Endothelial cell of umbilical vein (primary cell): ENCODE measurements at regions not wholly inside any gene's neighbourhood (a gene's known extent, or its start where the extent isn't known, plus 50 kb on each side); places are given as distances from the start of the nearest gene placed in this dataset.

Source experiments
- BruUV-seq: library from RNA; stranded (reverse); fragments of 400-500 nt; replicated peaks from 2 replicates; lab custom pipeline; 2021; lab: Mats Ljungman, UMichigan
- CTCF ChIA-PET: fragments of 300-600, 350-600 bp; sonication (Branson Sonifier 250); formaldehyde crosslinking; loops from one replicate; lab custom pipeline; 2021; ENCODE audit warnings: antibody characterized with exemption, inconsistent platforms; lab: Charles Lee
- POLR2A ChIA-PET: fragments of 300-600, 350-600 bp; sonication (Branson Sonifier 250); formaldehyde crosslinking; loops from one replicate; lab custom pipeline; 2021; ENCODE audit warnings: antibody characterized with exemption, inconsistent platforms; lab: Charles Lee
- DNase-seq: peaks from one replicate; pipeline ENCODE4 v3.0.0-alpha.2; 2011; ENCODE audit warnings: low read depth, low spot score
- FAIRE-seq: peaks from 2 replicates; lab custom pipeline; 2011; peaks lifted over from hg19 to GRCh38; lab: Jason Lieb, UNC
- H2AFZ ChIP-seq: 2 replicates; pipeline ENCODE4 v1.6.0; 2012; ENCODE audit warnings: low read depth, low read length, control low read depth, inconsistent platforms
- H3K27ac ChIP-seq: 2 replicates; pipeline ENCODE4 v1.5.1; 2011; ENCODE audit warnings: low read depth, mild to moderate bottlenecking, control low read depth, low read length, moderate library complexity; ENCODE audit not compliant: insufficient read depth
- H3K27me3 ChIP-seq, 2 experiments: 2 replicates each; pipeline versions ENCODE4 v1.6.0 to v1.6.1; 2011; ENCODE audit warnings: low read length in 2 of 2, mixed read lengths in 1 of 2; ENCODE audit not compliant: control insufficient read depth in 2 of 2, insufficient read depth in 2 of 2
- H3K36me3 ChIP-seq, 2 experiments: 2 replicates in 1 of 2; 3 replicates in 1 of 2; pipeline ENCODE4 v1.5.1; 2011; ENCODE audit warnings: low read length in 2 of 2, mild to moderate bottlenecking in 1 of 2, moderate library complexity in 1 of 2; ENCODE audit not compliant: control insufficient read depth in 2 of 2, insufficient read depth in 2 of 2; ENCODE audit errors: extremely low read depth in 1 of 2
- H3K4me1 ChIP-seq: 3 replicates; pipeline ENCODE4 v1.5.1; 2011; ENCODE audit warnings: mild to moderate bottlenecking, low read length; ENCODE audit not compliant: control insufficient read depth, insufficient read depth; ENCODE audit errors: extremely low read depth
- H3K4me2 ChIP-seq: 2 replicates; pipeline ENCODE4 v1.6.1; 2011; ENCODE audit warnings: low read length, control low read depth, mixed read lengths; ENCODE audit not compliant: insufficient read depth
- H3K4me3 ChIP-seq, 3 experiments: fragments of 200-600 bp in 1 of 3; sonication (generic), shearing (Covaris generic) in 1 of 3; replicated peaks in 1 of 3; 2 replicates each; pipeline ENCODE4 v1.5.1; 2011 to 2016; ENCODE audit warnings: control low read depth in 3 of 3, low read length in 3 of 3, mild to moderate bottlenecking in 2 of 3, inconsistent platforms in 1 of 3, low read depth in 1 of 3, moderate library complexity in 1 of 3; ENCODE audit not compliant: insufficient read depth in 1 of 3
- H3K79me2 ChIP-seq: 2 replicates; pipeline ENCODE4 v1.6.0; 2012; ENCODE audit warnings: low read length, inconsistent platforms; ENCODE audit not compliant: control insufficient read depth, insufficient read depth
- H3K9ac ChIP-seq: replicated peaks from 2 replicates; pipeline ENCODE3; 2011; ENCODE audit warnings: low read length, control low read depth; ENCODE audit not compliant: insufficient read depth; ENCODE audit errors: extremely low read depth
- H3K9me1 ChIP-seq: replicated peaks from 3 replicates; pipeline ENCODE4 v1.6.0; 2011; ENCODE audit warnings: mild to moderate bottlenecking, low read length; ENCODE audit not compliant: control insufficient read depth, insufficient read depth; ENCODE audit errors: extremely low read depth
- H3K9me3 ChIP-seq: replicated peaks from 2 replicates; pipeline ENCODE4 v1.5.1; 2012; ENCODE audit warnings: low read length, inconsistent platforms; ENCODE audit not compliant: control insufficient read depth, insufficient read depth
- H4K20me1 ChIP-seq: replicated peaks from 2 replicates; pipeline ENCODE3; 2011; ENCODE audit warnings: mild to moderate bottlenecking, low read length; ENCODE audit not compliant: control insufficient read depth, insufficient read depth; ENCODE audit errors: extremely low read depth
- CTCF ChIP-seq, 2 donors: IDR thresholded peaks; 1 replicate in 1 of 2; 2 replicates in 1 of 2; pipeline ENCODE4 v1.5.1; 2011; ENCODE audit warnings: low read length in 2 of 2, mild to moderate bottlenecking in 2 of 2, moderate library complexity in 2 of 2, control low read depth in 1 of 2, inconsistent platforms in 1 of 2, low read depth in 1 of 2; ENCODE audit not compliant: insufficient read depth in 1 of 2; ENCODE audit errors: extremely low read depth in 1 of 2
- EZH2 ChIP-seq: IDR thresholded peaks from 2 replicates; pipeline ENCODE4 v1.6.1; 2012; ENCODE audit warnings: borderline replicate concordance, low read depth, mild to moderate bottlenecking, moderate library complexity, low read length, inconsistent platforms; ENCODE audit not compliant: severe bottlenecking
- FOS ChIP-seq: IDR thresholded peaks from 2 replicates; pipeline ENCODE4 v1.6.1; 2011; ENCODE audit warnings: mild to moderate bottlenecking, low read length, moderate library complexity, borderline replicate concordance; ENCODE audit not compliant: insufficient read depth
- GATA2 ChIP-seq: IDR thresholded peaks from 2 replicates; pipeline ENCODE4 v1.7.0; 2011; ENCODE audit warnings: low read depth, mild to moderate bottlenecking, moderate library complexity, mixed read lengths, low read length; ENCODE audit not compliant: insufficient read length, insufficient read depth
- JUN ChIP-seq: IDR thresholded peaks from 2 replicates; pipeline ENCODE4 v1.6.1; 2011; ENCODE audit warnings: borderline replicate concordance, low read depth; ENCODE audit not compliant: insufficient read length, insufficient read depth
- MAX ChIP-seq: IDR thresholded peaks from 2 replicates; pipeline ENCODE4 v1.6.1; 2011; ENCODE audit not compliant: insufficient read depth, insufficient read length
- MYC ChIP-seq: IDR thresholded peaks from one replicate; pipeline ENCODE4 v1.6.1; 2011; ENCODE audit warnings: mild to moderate bottlenecking, low read depth, low read length
- POLR2A ChIP-seq: IDR thresholded peaks from 2 replicates; pipeline ENCODE4 v1.6.1; 2012; ENCODE audit warnings: low read depth, mild to moderate bottlenecking, control low read depth, low read length
- POLR2AphosphoS5 ChIP-seq: IDR thresholded peaks from 2 replicates; pipeline ENCODE4 v1.6.1; 2012; ENCODE audit warnings: low read depth, mild to moderate bottlenecking, control low read depth, low read length, moderate library complexity; ENCODE audit not compliant: insufficient read depth
- dilution Hi-C: fragments of 300-500 bp; cut with MboI; formaldehyde crosslinking; loops from one replicate; pipeline ENCODE4 v1.15.0; 2019; ENCODE audit warnings: low sequenced_read_pairs; ENCODE audit not compliant: extremely low pct_ligation_motif_present
- intact Hi-C: fragments of 100-400 bp; cut with micrococcal nuclease; formaldehyde crosslinking; loops from one replicate; pipeline ENCODE4 v1.10.0; 2022

- Histone ChIP-seq H4K20me1 (no peaks in the 10 kb centered on the region), H3K4me3 (no peak overlapping the region), H3K79me2 (no peaks in the 10 kb centered on the region), H3K9me1 (no peaks in the 10 kb centered on the region), H3K36me3 (no peaks in the 10 kb centered on the region), H2AFZ (no peak overlapping the region), H3K9ac (no peak overlapping the region), H3K27me3 (no peaks in the 10 kb centered on the region), H3K4me2 (no peak overlapping the region), H3K9me3 (peaks cover 9% of the 10 kb centered on the region), H3K27ac (no peak overlapping the region), H3K4me1 (no peaks in the 10 kb centered on the region)
- BruUV-seq, result no TSS peak
- ChIA-PET POLR2A (no interaction called here), CTCF (no interaction called here)
- intact Hi-C loops (no loop called here), dilution Hi-C loops (no loop called here)
- FAIRE-seq (no peak), DNase-seq (no peak)
- TF ChIP-seq POLR2A, result no peak
- TF ChIP-seq GATA2, result no peak
- TF ChIP-seq JUN, result no peak
- no peak for TF ChIP-seq MAX
- TF ChIP-seq MYC, result no peak
- TF ChIP-seq EZH2, result no peak
- TF ChIP-seq FOS, result no peak
Measured at GRCh38 chr1:2858676-2859075, 57.2 kb upstream of the TTC34 start.

- H3K9me3 ChIP-seq, result peaks cover 8% of the 10 kb centered on the region
- no peak overlapping the region for H3K9ac ChIP-seq
- H3K79me2 ChIP-seq, result no peaks in the 10 kb centered on the region
- no peak overlapping the region for H3K4me2 ChIP-seq
- FAIRE-seq, result no peak
- dilution Hi-C loops, result no loop called here
- no peak for TF ChIP-seq GATA2
- no peak for TF ChIP-seq POLR2A
- TF ChIP-seq CTCF (IDR thresholded peaks at IDR 0.05; ENCODE audit: extremely low read depth in 1 of 2, insufficient read depth in 1 of 2, low read depth in 1 of 2, low read length in 2 of 2), result no peak
- no peak for TF ChIP-seq JUN
- TF ChIP-seq FOS, result no peak
- no peak for TF ChIP-seq EZH2
- no peak for TF ChIP-seq MYC
- no peak for TF ChIP-seq MAX
- no peak for TF ChIP-seq POLR2AphosphoS5
- BruUV-seq, result no TSS peak
- H3K36me3 ChIP-seq, result no peaks in the 10 kb centered on the region
- no peak overlapping the region for H3K4me3 ChIP-seq
- ChIA-PET POLR2A (no interaction called here), CTCF (no interaction called here)
- no peaks in the 10 kb centered on the region for H3K9me1 ChIP-seq
- H3K27ac ChIP-seq, result no peak overlapping the region
- intact Hi-C loops, result no loop called here
- H2AFZ ChIP-seq, result no peak overlapping the region
- H3K27me3 ChIP-seq, result no peaks in the 10 kb centered on the region
- DNase-seq, result no peak
- H4K20me1 ChIP-seq, result no peaks in the 10 kb centered on the region
- H3K4me1 ChIP-seq, result no peaks in the 10 kb centered on the region
Measured at GRCh38 chr1:2859219-2859880, 57.9 kb upstream of the TTC34 start.
